Heart left ventricle (tissue), 16 donors: ENCODE measurements at regions not wholly inside any gene's neighbourhood (a gene's known extent, or its start where the extent isn't known, plus 50 kb on each side); places are given as distances from the start of the nearest gene placed in this dataset.
"Not testable (repeated sequence)": the region's sequence is repeated elsewhere in the genome, so short reads cannot be mapped to it uniquely, and the experiment has no call there.

Experiments used
- ATAC-seq, 4 donors: fragments of 200-7000 bp; cut with Tn5 transposase; one replicate each; pipeline ENCODE4 v1.9.1; 2020 to 2022; ENCODE audit warnings: moderate library complexity in 4 of 4, mild to moderate bottlenecking in 3 of 4, moderate number of reproducible peaks in 1 of 4
- DNase-seq, 5 donors: peaks; one replicate each; pipeline ENCODE4 v3.0.0-alpha.2; 2020
- H3K27ac ChIP-seq, 12 donors: fragments of 200-600 bp; sonication (generic) in 4 of 12; one replicate each; pipeline versions ENCODE4 v1.5.0 to v1.8.0; 2016 to 2022; ENCODE audit warnings: mild to moderate bottlenecking in 2 of 12
- H3K27me3 ChIP-seq, 9 donors: fragments of 200-600 bp; sonication (generic) in 2 of 9; one replicate each; pipeline versions ENCODE4 v1.5.1 to v1.8.0; 2016 to 2022; ENCODE audit warnings: mild to moderate bottlenecking in 3 of 9
- H3K36me3 ChIP-seq, 9 donors: fragments of 200-600 bp; sonication (generic) in 2 of 9; one replicate each; pipeline versions ENCODE4 v1.5.0 to v1.8.0; 2018 to 2022; ENCODE audit warnings: mild to moderate bottlenecking in 2 of 9
- H3K4me1 ChIP-seq, 12 donors: fragments of 200-600 bp; sonication (generic) in 4 of 12; one replicate each; pipeline versions ENCODE4 v1.5.0 to v1.8.0; 2016 to 2022; ENCODE audit warnings: mild to moderate bottlenecking in 3 of 12
- H3K4me3 ChIP-seq, 12 donors: fragments of 200-600 bp; sonication (generic) in 4 of 12; one replicate each; pipeline versions ENCODE4 v1.5.0 to v1.8.0; 2017 to 2022; ENCODE audit warnings: mild to moderate bottlenecking in 9 of 12, moderate library complexity in 4 of 12
- H3K9me3 ChIP-seq, 12 donors: fragments of 200-600 bp; sonication (generic) in 4 of 12; one replicate each; pipeline versions ENCODE4 v1.5.0 to v1.8.0; 2016 to 2022; ENCODE audit warnings: mild to moderate bottlenecking in 1 of 12
- CTCF ChIP-seq, 12 donors: fragments of 200-600 bp; sonication (generic) in 4 of 12; IDR thresholded peaks; one replicate each; pipeline versions ENCODE4 v1.5.0 to v1.8.0; 2018 to 2022; ENCODE audit warnings: antibody characterized with exemption in 12 of 12, mild to moderate bottlenecking in 5 of 12
- POLR2A ChIP-seq, 2 donors: fragments of 450-650 bp; IDR thresholded peaks; one replicate each; pipeline ENCODE4 v1.6.1; 2017; ENCODE audit warnings: antibody characterized with exemption in 2 of 2, mild to moderate bottlenecking in 2 of 2, moderate library complexity in 2 of 2
- WGBS, 4 donors: extraction: QIAGEN DNeasy Blood & Tissue Kit in 2 of 4; methylation state at CpG; one replicate each; pipeline versions ENCODE4 v1.1.5 to v1.1.7; 2013 to 2018; 5-methylcytosine and 5-hydroxymethylcytosine counted together
- intact Hi-C, 10 donors: fragments of 100-400 bp; cut with DNase I; formaldehyde crosslinking; loops; one replicate each; pipeline versions ENCODE4 v1.11.1 to v1.14.2; 2022
- donor health status: ischemic (EF 13 %, LVEDD 7.1; RV severe dilation, severe dysfunction).
- donor health status: healthy with polysubstance abuse.
- donor health status: DM: no; HTN: yes; CAD: no.
- donor health status: DM: no; HTN: no; CAD: no.
- donor health status: ischemic (EF 25% LVEDD 6.9; RV normal size, moderate dysfunction).
- donor health status: ischemic (EF 25% LVEDD 5.7; RV mildly dilated, moderate dysfunction).
- donor health status: healthy.
- donor health status: DM: yes; HTN: yes; CAD: no.
- donor health status: ischemic (EF 35%, LVEDD 5.7; RV mildly dilated, moderate dysfunction).
- donor health status: nonischemic (EF 11% LVEDD 7.7; RV severe dilation, severe dysfunction).
- donor health status: DM: yes; HTN: yes; CAD: no.
- donor health status: PGD.
- donor health status: ischemic (EF 29% LVEDD 5.4; RV normal size, mild dysfunction).
- donor health status: nonischemic (EF 23%, LVEDD 6.1; RV moderate dilation, normal function).

- no peak overlapping the region for H3K4me3 ChIP-seq
- H3K4me1 ChIP-seq = peaks cover 0 to 6% (median 0%) of the 10 kb centered on the region in 12 donors
- H3K27ac ChIP-seq = no peak overlapping the region
- H3K36me3 ChIP-seq = no peaks in the 10 kb centered on the region
- 44 to 60% (median 51%) methylated on average over 2 of the region's 2 CpGs for WGBS, 4 donors
- DNase-seq (no peak), ATAC-seq (peak; percentile 43 to 74 (median 46))
- H3K9me3 ChIP-seq = peaks cover 0 to 5% (median 0%) of the 10 kb centered on the region in 12 donors
- TF ChIP-seq CTCF (IDR thresholded peaks at IDR 0.05) (no peak), POLR2A (IDR thresholded peaks at IDR 0.05) (no peak)
- no peaks in the 10 kb centered on the region for H3K27me3 ChIP-seq
- intact Hi-C loops = no loop called here
These were observed 337.8 kb upstream of the CDH5 start for GRCh38 chr16:66028510-66029216.

GRCh38 chr16:66026787-66027330, 339.6 kb upstream of the CDH5 start:
- no peaks in the 10 kb centered on the region for H3K36me3 ChIP-seq
- WGBS, 4 donors = 63 to 93% (median 78%) methylated on average over 2 of the region's 2 CpGs
- ATAC-seq = no peak
- no peak overlapping the region for H3K27ac ChIP-seq
- H3K27me3 ChIP-seq = no peaks in the 10 kb centered on the region
- intact Hi-C loops = no loop called here
- no peak for TF ChIP-seq POLR2A (IDR thresholded peaks at IDR 0.05)
- TF ChIP-seq CTCF (IDR thresholded peaks at IDR 0.05) = no peak
- H3K4me3 ChIP-seq = no peak overlapping the region
- peaks cover 0 to 6% (median 0%) of the 10 kb centered on the region in 12 donors for H3K4me1 ChIP-seq
- no peak for DNase-seq
- peaks cover 0 to 5% (median 0%) of the 10 kb centered on the region in 12 donors for H3K9me3 ChIP-seq

GRCh38 chr16:66026211-66026610, 340.3 kb upstream of the CDH5 start:
- no peak for DNase-seq
- Histone ChIP-seq H3K4me1 (peaks cover 0 to 6% (median 0%) of the 10 kb centered on the region in 12 donors), H3K27me3 (no peaks in the 10 kb centered on the region), H3K4me3 (no peak overlapping the region), H3K36me3 (no peaks in the 10 kb centered on the region), H3K27ac (no peak overlapping the region), H3K9me3 (peaks cover 0 to 5% (median 0%) of the 10 kb centered on the region in 12 donors)
- TF ChIP-seq POLR2A (IDR thresholded peaks at IDR 0.05) = no peak
- TF ChIP-seq CTCF (IDR thresholded peaks at IDR 0.05) = peak in 6 of 12 donors; percentile 25 to 44 (median 36)
- peak in 3 of 4 donors; percentile 58 to 82 (median 78) for ATAC-seq
- 71 to 77% (median 75%) methylated on average over 5 of the region's 5 CpGs for WGBS, 4 donors
- intact Hi-C loops = no loop called here

- no peaks in the 10 kb centered on the region for H3K36me3 ChIP-seq
- intact Hi-C loops = no loop called here
- ATAC-seq (no peak), DNase-seq (no peak)
- TF ChIP-seq CTCF (IDR thresholded peaks at IDR 0.05) (no peak), POLR2A (IDR thresholded peaks at IDR 0.05) (no peak)
- no peak overlapping the region for H3K4me3 ChIP-seq
- no peak overlapping the region for H3K27ac ChIP-seq
- H3K9me3 ChIP-seq = peaks cover 0 to 5% (median 0%) of the 10 kb centered on the region in 12 donors
- peaks cover 0 to 6% (median 0%) of the 10 kb centered on the region in 12 donors for H3K4me1 ChIP-seq
- 0 to 2% (median 0%) methylated on average over 1 of the region's 1 CpG for WGBS, 4 donors
- H3K27me3 ChIP-seq = no peaks in the 10 kb centered on the region
These were observed 340.7 kb upstream of the CDH5 start for GRCh38 chr16:66025751-66026150.

- intact Hi-C loops, H3K27ac ChIP-seq, ATAC-seq, DNase-seq, H3K9me3 ChIP-seq, H3K4me1 ChIP-seq, H3K27me3 ChIP-seq, H3K4me3 ChIP-seq, H3K36me3 ChIP-seq: not testable (repeated sequence)
- WGBS, 4 donors = 87 to 90% (median 88%) methylated on average over 2 of the region's 2 CpGs
These were observed 341.9 kb upstream of the CDH5 start for GRCh38 chr16:66024567-66024966.
